ENCODE measurements at regions not wholly inside any gene's neighbourhood (a gene's known extent, or its start where the extent isn't known, plus 50 kb on each side); places are given as distances from the start of the nearest gene placed in this dataset.

- no peak for TF ChIP-seq CTCF (conservative IDR thresholded peaks at IDR 0.05; ENCODE audit: low read depth, low read length)
- TF ChIP-seq EZH2phosphoT487 (IDR thresholded peaks at IDR 0.05; ENCODE audit: borderline replicate concordance, low read length): no peak
- no peak for TF ChIP-seq EZH2 (IDR thresholded peaks at IDR 0.05; ENCODE audit: low read length, unreplicated experiment)
Observed at GRCh38 chr1:239538239-239538988, 152.0 kb downstream of the CHRM3 start.

All from PC-3 (cell line).